ENCODE measurements at regions not wholly inside any gene's neighbourhood (a gene's known extent, or its start where the extent isn't known, plus 50 kb on each side); places are given as distances from the start of the nearest gene placed in this dataset.

- TF ChIP-seq, protein P1, sequence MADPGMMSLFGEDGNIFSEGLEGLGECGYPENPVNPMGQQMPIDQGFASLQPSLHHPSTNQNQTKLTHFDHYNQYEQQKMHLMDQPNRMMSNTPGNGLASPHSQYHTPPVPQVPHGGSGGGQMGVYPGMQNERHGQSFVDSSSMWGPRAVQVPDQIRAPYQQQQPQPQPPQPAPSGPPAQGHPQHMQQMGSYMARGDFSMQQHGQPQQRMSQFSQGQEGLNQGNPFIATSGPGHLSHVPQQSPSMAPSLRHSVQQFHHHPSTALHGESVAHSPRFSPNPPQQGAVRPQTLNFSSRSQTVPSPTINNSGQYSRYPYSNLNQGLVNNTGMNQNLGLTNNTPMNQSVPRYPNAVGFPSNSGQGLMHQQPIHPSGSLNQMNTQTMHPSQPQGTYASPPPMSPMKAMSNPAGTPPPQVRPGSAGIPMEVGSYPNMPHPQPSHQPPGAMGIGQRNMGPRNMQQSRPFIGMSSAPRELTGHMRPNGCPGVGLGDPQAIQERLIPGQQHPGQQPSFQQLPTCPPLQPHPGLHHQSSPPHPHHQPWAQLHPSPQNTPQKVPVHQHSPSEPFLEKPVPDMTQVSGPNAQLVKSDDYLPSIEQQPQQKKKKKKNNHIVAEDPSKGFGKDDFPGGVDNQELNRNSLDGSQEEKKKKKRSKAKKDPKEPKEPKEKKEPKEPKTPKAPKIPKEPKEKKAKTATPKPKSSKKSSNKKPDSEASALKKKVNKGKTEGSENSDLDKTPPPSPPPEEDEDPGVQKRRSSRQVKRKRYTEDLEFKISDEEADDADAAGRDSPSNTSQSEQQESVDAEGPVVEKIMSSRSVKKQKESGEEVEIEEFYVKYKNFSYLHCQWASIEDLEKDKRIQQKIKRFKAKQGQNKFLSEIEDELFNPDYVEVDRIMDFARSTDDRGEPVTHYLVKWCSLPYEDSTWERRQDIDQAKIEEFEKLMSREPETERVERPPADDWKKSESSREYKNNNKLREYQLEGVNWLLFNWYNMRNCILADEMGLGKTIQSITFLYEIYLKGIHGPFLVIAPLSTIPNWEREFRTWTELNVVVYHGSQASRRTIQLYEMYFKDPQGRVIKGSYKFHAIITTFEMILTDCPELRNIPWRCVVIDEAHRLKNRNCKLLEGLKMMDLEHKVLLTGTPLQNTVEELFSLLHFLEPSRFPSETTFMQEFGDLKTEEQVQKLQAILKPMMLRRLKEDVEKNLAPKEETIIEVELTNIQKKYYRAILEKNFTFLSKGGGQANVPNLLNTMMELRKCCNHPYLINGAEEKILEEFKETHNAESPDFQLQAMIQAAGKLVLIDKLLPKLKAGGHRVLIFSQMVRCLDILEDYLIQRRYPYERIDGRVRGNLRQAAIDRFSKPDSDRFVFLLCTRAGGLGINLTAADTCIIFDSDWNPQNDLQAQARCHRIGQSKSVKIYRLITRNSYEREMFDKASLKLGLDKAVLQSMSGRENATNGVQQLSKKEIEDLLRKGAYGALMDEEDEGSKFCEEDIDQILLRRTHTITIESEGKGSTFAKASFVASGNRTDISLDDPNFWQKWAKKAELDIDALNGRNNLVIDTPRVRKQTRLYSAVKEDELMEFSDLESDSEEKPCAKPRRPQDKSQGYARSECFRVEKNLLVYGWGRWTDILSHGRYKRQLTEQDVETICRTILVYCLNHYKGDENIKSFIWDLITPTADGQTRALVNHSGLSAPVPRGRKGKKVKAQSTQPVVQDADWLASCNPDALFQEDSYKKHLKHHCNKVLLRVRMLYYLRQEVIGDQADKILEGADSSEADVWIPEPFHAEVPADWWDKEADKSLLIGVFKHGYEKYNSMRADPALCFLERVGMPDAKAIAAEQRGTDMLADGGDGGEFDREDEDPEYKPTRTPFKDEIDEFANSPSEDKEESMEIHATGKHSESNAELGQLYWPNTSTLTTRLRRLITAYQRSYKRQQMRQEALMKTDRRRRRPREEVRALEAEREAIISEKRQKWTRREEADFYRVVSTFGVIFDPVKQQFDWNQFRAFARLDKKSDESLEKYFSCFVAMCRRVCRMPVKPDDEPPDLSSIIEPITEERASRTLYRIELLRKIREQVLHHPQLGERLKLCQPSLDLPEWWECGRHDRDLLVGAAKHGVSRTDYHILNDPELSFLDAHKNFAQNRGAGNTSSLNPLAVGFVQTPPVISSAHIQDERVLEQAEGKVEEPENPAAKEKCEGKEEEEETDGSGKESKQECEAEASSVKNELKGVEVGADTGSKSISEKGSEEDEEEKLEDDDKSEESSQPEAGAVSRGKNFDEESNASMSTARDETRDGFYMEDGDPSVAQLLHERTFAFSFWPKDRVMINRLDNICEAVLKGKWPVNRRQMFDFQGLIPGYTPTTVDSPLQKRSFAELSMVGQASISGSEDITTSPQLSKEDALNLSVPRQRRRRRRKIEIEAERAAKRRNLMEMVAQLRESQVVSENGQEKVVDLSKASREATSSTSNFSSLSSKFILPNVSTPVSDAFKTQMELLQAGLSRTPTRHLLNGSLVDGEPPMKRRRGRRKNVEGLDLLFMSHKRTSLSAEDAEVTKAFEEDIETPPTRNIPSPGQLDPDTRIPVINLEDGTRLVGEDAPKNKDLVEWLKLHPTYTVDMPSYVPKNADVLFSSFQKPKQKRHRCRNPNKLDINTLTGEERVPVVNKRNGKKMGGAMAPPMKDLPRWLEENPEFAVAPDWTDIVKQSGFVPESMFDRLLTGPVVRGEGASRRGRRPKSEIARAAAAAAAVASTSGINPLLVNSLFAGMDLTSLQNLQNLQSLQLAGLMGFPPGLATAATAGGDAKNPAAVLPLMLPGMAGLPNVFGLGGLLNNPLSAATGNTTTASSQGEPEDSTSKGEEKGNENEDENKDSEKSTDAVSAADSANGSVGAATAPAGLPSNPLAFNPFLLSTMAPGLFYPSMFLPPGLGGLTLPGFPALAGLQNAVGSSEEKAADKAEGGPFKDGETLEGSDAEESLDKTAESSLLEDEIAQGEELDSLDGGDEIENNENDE (IDR thresholded peaks at IDR 0.05; ENCODE audit: insufficient replicate concordance, low read length): no peak
- TF ChIP-seq PHF8 (conservative IDR thresholded peaks at IDR 0.05; ENCODE audit: low read depth, low read length) (no peak), FOSL1 (IDR thresholded peaks at IDR 0.05; ENCODE audit: insufficient read depth, low read depth, low read length) (no peak), MAFK (IDR thresholded peaks at IDR 0.05; ENCODE audit: low read depth, low read length) (no peak), CBX5 (IDR thresholded peaks at IDR 0.05; ENCODE audit: low read depth, low read length) (no peak), SP2 (IDR thresholded peaks at IDR 0.05; ENCODE audit: low read length) (no peak), SIRT6 (IDR thresholded peaks at IDR 0.05; ENCODE audit: low read length) (no peak), CEBPB (IDR thresholded peaks at IDR 0.05; ENCODE audit: low read depth, low read length) (no peak), ASH2L (IDR thresholded peaks at IDR 0.05; ENCODE audit: low read length) (no peak), TEAD4 (IDR thresholded peaks at IDR 0.05; ENCODE audit: low read depth, low read length) (no peak), JUN (IDR thresholded peaks at IDR 0.05; ENCODE audit: low read depth, low read length) (no peak)
Measured at GRCh38 chr7:68258609-68259008, 1262.0 kb downstream of the TYW1 start (continued).

All from H1 (cell line).